Type B pancreatic cell (in vitro differentiated cells): ENCODE measurements at regions not wholly inside any gene's neighbourhood (a gene's known extent, or its start where the extent isn't known, plus 50 kb on each side); places are given as distances from the start of the nearest gene placed in this dataset.

ENCODE experiments used
- DNase-seq: peaks from one replicate; pipeline ENCODE4 v3.0.0; 2021; ENCODE audit warnings: mixed read lengths; ENCODE audit not compliant: unreplicated experiment; ENCODE audit errors: extremely low spot score
- H3K27ac Mint-ChIP-seq: 2 replicates; pipeline ENCODE4 v1.8.0; 2021; ENCODE audit warnings: mild to moderate bottlenecking, mixed read lengths
- H3K27me3 Mint-ChIP-seq: 2 replicates; pipeline ENCODE4 v1.8.0; 2021; ENCODE audit warnings: mixed read lengths
- H3K36me3 Mint-ChIP-seq: 2 replicates; pipeline ENCODE4 v1.8.0; 2021; ENCODE audit warnings: mixed read lengths
- H3K4me1 Mint-ChIP-seq: one replicate; pipeline ENCODE4 v1.8.0; 2021; ENCODE audit warnings: mixed read lengths; ENCODE audit not compliant: unreplicated experiment
- H3K4me3 Mint-ChIP-seq: 2 replicates; pipeline ENCODE4 v1.8.0; 2021; ENCODE audit warnings: mild to moderate bottlenecking, mixed read lengths
- H3K9me3 Mint-ChIP-seq: 2 replicates; pipeline ENCODE4 v1.8.0; 2021; ENCODE audit warnings: mixed read lengths
- TF ChIP-seq, protein P1 (sequence below): fragments of 200-600 bp; sonication (generic); conservative IDR thresholded peaks from 2 replicates; pipeline ENCODE4 v1.5.0; 2021; ENCODE audit warnings: antibody characterized with exemption, mild to moderate bottlenecking

DNA sequence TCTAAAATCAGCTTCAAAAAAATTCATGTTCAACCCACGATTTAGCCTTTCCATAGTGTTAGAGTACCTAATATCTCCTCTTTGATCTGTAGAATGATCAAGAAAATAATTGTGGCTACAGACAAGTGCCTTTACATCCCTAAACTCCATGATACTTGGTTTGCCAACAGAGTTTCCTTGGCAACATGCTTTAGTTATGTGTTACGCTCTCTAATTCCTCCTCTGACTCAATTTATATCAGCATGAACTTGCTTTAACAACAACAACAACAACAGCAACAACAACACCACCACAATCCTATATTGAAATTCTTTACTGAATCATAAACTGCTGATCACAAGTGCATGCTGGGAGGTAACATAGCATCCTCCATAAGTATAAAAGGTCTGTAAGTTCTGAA is 757.8 kb downstream of the CDH11 start:
- TF ChIP-seq, protein P1, sequence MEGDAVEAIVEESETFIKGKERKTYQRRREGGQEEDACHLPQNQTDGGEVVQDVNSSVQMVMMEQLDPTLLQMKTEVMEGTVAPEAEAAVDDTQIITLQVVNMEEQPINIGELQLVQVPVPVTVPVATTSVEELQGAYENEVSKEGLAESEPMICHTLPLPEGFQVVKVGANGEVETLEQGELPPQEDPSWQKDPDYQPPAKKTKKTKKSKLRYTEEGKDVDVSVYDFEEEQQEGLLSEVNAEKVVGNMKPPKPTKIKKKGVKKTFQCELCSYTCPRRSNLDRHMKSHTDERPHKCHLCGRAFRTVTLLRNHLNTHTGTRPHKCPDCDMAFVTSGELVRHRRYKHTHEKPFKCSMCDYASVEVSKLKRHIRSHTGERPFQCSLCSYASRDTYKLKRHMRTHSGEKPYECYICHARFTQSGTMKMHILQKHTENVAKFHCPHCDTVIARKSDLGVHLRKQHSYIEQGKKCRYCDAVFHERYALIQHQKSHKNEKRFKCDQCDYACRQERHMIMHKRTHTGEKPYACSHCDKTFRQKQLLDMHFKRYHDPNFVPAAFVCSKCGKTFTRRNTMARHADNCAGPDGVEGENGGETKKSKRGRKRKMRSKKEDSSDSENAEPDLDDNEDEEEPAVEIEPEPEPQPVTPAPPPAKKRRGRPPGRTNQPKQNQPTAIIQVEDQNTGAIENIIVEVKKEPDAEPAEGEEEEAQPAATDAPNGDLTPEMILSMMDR = no peak
- H3K27ac Mint-ChIP-seq = no peak overlapping the region
- no peak for DNase-seq
- H3K36me3 Mint-ChIP-seq = no peaks in the 10 kb centered on the region
- no peak overlapping the region for H3K4me3 Mint-ChIP-seq
- H3K4me1 Mint-ChIP-seq = peaks cover 17% of the 10 kb centered on the region
- no peaks in the 10 kb centered on the region for H3K27me3 Mint-ChIP-seq
- no peaks in the 10 kb centered on the region for H3K9me3 Mint-ChIP-seq

DNA sequence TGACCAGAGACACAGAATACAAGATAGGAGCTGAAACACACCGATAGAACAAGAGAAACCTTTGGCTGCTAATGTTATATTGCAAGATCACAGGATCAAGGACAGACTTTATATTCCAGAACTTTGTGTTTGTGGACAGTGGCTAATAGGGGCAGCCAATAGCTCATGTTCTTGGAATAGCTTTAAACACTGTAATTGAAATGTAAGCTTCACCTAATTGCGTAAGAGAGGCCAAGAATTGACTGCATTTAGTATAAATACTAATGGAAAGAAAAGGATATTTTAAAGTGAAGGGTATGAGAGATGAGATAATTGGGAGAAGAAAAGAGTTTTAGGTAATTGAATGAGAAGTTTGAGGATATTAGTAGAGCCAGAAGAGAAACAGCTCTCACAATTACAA is 758.8 kb downstream of the CDH11 start:
- H3K9me3 Mint-ChIP-seq = no peaks in the 10 kb centered on the region
- TF ChIP-seq, protein P1 = no peak
- no peak overlapping the region for H3K27ac Mint-ChIP-seq
- no peak overlapping the region for H3K4me3 Mint-ChIP-seq
- no peak for DNase-seq
- H3K27me3 Mint-ChIP-seq = no peaks in the 10 kb centered on the region
- H3K4me1 Mint-ChIP-seq = peaks cover 17% of the 10 kb centered on the region
- H3K36me3 Mint-ChIP-seq = no peaks in the 10 kb centered on the region

DNA sequence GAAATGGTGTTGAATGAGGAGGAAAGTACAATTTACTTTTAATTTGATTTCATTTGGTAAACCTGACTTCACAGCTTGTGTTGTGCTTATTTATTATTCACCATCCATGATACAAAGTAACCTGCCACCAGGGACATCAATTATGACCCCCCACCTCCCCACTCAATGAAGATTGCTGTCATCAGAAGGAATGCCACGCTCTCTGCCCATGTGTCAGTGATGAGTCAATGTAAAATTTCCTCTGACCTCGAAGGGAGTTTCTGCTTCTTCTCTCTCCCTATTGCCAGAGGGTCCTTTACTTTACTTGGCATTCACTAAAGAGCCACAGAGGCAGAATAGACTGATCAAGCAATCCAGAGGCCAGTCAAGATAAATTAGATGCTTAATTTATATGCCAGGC is 759.7 kb downstream of the CDH11 start:
- TF ChIP-seq, protein P1 = no peak
- H3K36me3 Mint-ChIP-seq = no peaks in the 10 kb centered on the region
- no peak for DNase-seq
- H3K4me1 Mint-ChIP-seq = peaks cover 17% of the 10 kb centered on the region
- no peak overlapping the region for H3K4me3 Mint-ChIP-seq
- no peak overlapping the region for H3K27ac Mint-ChIP-seq
- no peaks in the 10 kb centered on the region for H3K27me3 Mint-ChIP-seq
- H3K9me3 Mint-ChIP-seq = no peaks in the 10 kb centered on the region

DNA sequence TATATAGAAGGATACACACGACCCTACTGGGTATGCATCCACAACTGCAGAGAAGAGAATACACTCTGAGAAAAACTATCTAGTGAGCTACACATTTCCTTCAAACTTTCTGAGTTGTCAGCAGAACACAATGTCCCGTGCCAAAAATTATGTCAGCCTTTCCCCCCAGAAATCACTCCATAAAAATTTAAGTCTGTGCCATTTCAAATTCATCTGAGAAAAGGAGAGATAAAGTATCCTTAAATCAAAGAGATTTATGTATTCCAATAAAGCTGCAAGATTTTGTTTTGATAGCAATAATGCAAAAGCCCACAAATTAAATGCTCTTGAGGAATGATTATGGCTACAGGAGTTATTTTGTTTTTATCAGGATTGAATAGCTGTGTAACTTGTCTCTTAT is 760.1 kb downstream of the CDH11 start:
- TF ChIP-seq, protein P1 = no peak
- no peaks in the 10 kb centered on the region for H3K36me3 Mint-ChIP-seq
- H3K27me3 Mint-ChIP-seq = no peaks in the 10 kb centered on the region
- no peak overlapping the region for H3K4me3 Mint-ChIP-seq
- no peaks in the 10 kb centered on the region for H3K9me3 Mint-ChIP-seq
- no peak overlapping the region for H3K27ac Mint-ChIP-seq
- peaks cover 17% of the 10 kb centered on the region for H3K4me1 Mint-ChIP-seq
- DNase-seq = no peak

DNA sequence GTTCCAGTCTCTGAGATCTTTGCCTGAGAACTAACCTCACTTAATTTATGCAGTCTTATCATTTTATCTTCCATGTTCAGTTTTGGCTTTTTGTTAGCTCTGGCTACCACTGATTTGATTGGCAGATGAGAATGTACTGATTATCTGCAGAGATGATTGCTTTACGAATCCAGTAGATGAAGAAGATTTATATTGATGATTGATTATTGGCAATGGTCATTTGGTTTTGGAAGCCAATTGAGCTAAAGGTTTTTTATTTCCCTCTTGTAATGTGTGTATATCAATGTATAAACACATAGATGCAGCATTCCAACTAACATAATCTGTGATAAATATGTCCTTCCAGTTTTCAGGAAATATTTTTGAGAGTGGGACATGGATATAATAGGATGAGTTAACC is 763.6 kb downstream of the CDH11 start:
- no peak for DNase-seq
- no peak overlapping the region for H3K27ac Mint-ChIP-seq
- H3K4me3 Mint-ChIP-seq = no peak overlapping the region
- no peaks in the 10 kb centered on the region for H3K27me3 Mint-ChIP-seq
- H3K36me3 Mint-ChIP-seq = no peaks in the 10 kb centered on the region
- peaks cover 29% of the 10 kb centered on the region for H3K4me1 Mint-ChIP-seq
- TF ChIP-seq, protein P1 = no peak
- no peaks in the 10 kb centered on the region for H3K9me3 Mint-ChIP-seq

DNA sequence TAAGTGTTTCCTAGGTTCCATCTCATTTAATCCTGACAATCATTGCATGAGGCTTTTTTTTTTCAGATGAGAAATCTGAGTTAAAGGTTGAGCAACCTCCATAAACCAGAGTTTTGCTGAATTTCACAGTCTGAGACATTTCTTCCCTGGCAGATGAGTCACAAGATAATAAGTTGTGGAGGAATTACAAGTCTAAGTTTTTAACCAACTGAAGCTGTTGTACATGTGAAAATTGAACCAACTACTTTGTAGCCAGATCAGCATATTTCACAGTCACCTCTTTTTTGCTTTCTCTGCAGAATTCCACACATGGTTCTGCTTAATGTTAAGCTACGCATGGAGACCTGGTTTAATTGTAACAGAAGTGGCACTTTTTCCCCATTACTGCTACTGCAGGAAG is 765.6 kb downstream of the CDH11 start:
- H3K9me3 Mint-ChIP-seq = peaks cover 4% of the 10 kb centered on the region

More for the DNA sequence above, 765.6 kb downstream of the CDH11 start:
- Mint-ChIP-seq H3K27ac (no peak overlapping the region), H3K27me3 (no peaks in the 10 kb centered on the region), H3K36me3 (no peaks in the 10 kb centered on the region), H3K4me1 (peaks cover 13% of the 10 kb centered on the region), H3K4me3 (no peak overlapping the region)
- no peak for DNase-seq
- TF ChIP-seq, protein P1 = no peak
